HEK293T (cell line): ENCODE measurements at regions not wholly inside any gene's neighbourhood (a gene's known extent, or its start where the extent isn't known, plus 50 kb on each side); places are given as distances from the start of the nearest gene placed in this dataset.

Experiments used
- ARNT ChIP-seq: fragments of 450-650 bp; IDR thresholded peaks from 2 replicates; pipeline ENCODE4 v1.6.1; 2017; ENCODE audit warnings: mild to moderate bottlenecking
- CTBP1 ChIP-seq: fragments of 450-650 bp; IDR thresholded peaks from 2 replicates; pipeline ENCODE4 v1.6.1; 2016; ENCODE audit warnings: borderline replicate concordance
- ELF4 ChIP-seq: fragments of 450-650 bp; IDR thresholded peaks from 2 replicates; pipeline ENCODE4 v1.6.1; 2017; ENCODE audit warnings: antibody characterized with exemption
- FOXA1 ChIP-seq: fragments of 450-650 bp; IDR thresholded peaks from 2 replicates; pipeline ENCODE4 v1.6.1; 2016; ENCODE audit warnings: mild to moderate bottlenecking
- FOXK2 ChIP-seq: fragments of 450-650 bp; IDR thresholded peaks from 2 replicates; pipeline ENCODE4 v1.6.1; 2016; ENCODE audit warnings: mild to moderate bottlenecking
- FOXM1 ChIP-seq: fragments of 450-650 bp; IDR thresholded peaks from 2 replicates; pipeline ENCODE4 v1.6.1; 2017; ENCODE audit warnings: mild to moderate bottlenecking, borderline replicate concordance
- LEF1 ChIP-seq: fragments of 450-650 bp; IDR thresholded peaks from 2 replicates; pipeline ENCODE4 v1.6.1; 2017; ENCODE audit warnings: mild to moderate bottlenecking, borderline replicate concordance
- NFRKB ChIP-seq: fragments of 450-650 bp; IDR thresholded peaks from 2 replicates; pipeline ENCODE4 v1.6.1; 2016; ENCODE audit warnings: mild to moderate bottlenecking, moderate library complexity
- PKNOX1 ChIP-seq: fragments of 450-650 bp; IDR thresholded peaks from 2 replicates; pipeline ENCODE4 v1.6.1; 2016
- SP1 ChIP-seq: fragments of 450-650 bp; IDR thresholded peaks from 2 replicates; pipeline ENCODE4 v1.6.1; 2017
- TARDBP ChIP-seq: fragments of 450-650 bp; IDR thresholded peaks from 2 replicates; pipeline ENCODE4 v1.6.1; 2016

GRCh38 chr10:88127269-88127668 lies 263.8 kb downstream of the PTEN start:
- TF ChIP-seq CTBP1 (no peak), FOXK2 (no peak), SP1 (no peak), LEF1 (no peak), FOXM1 (no peak), ARNT (no peak), PKNOX1 (no peak), NFRKB (no peak), TARDBP (no peak), ELF4 (no peak), FOXA1 (no peak)
